HG03039 (cell line): ENCODE measurements at regions not wholly inside any gene's neighbourhood (a gene's known extent, or its start where the extent isn't known, plus 50 kb on each side); places are given as distances from the start of the nearest gene placed in this dataset.

Experiments used
- ATAC-seq: cut with Tn5 transposase; IDR thresholded peaks from one replicate; pipeline ENCODE4 v1.9.1; 2021; ENCODE audit warnings: mild to moderate bottlenecking, moderate library complexity; ENCODE audit not compliant: unreplicated experiment

GRCh38 chr7:131117439-131117838 is 210.2 kb upstream of the MKLN1 start:
- ATAC-seq: no peak

- no peak for ATAC-seq
Measured at GRCh38 chr7:131119381-131119780, 208.3 kb upstream of the MKLN1 start.

- ATAC-seq: no peak
Measured at GRCh38 chr7:131122394-131122793, 205.3 kb upstream of the MKLN1 start.

- ATAC-seq: peak; percentile 93
Measured at GRCh38 chr7:131124001-131124629, 203.6 kb upstream of the MKLN1 start.

- ATAC-seq: no peak
Measured at GRCh38 chr7:131124867-131125266, 202.8 kb upstream of the MKLN1 start.

- ATAC-seq: no peak
Measured at GRCh38 chr7:131130324-131130723, 197.4 kb upstream of the MKLN1 start.

- no peak for ATAC-seq
Measured at GRCh38 chr7:131131012-131131745, 196.5 kb upstream of the MKLN1 start.

- ATAC-seq: no peak
Measured at GRCh38 chr7:131131746-131132431, 195.8 kb upstream of the MKLN1 start.

- no peak for ATAC-seq
Measured at GRCh38 chr7:131139462-131139861, 188.2 kb upstream of the MKLN1 start.

GRCh38 chr7:131141443-131141967 is 186.2 kb upstream of the MKLN1 start:
- ATAC-seq: no peak

GRCh38 chr7:131143869-131144268 is 183.8 kb upstream of the MKLN1 start:
- ATAC-seq: no peak

- ATAC-seq: no peak
Measured at GRCh38 chr7:131145026-131145425, 182.7 kb upstream of the MKLN1 start.

GRCh38 chr7:131145770-131146169 is 181.9 kb upstream of the MKLN1 start:
- no peak for ATAC-seq

GRCh38 chr7:131147604-131148003 is 180.1 kb upstream of the MKLN1 start:
- ATAC-seq: no peak

GRCh38 chr7:131148258-131148657 is 179.4 kb upstream of the MKLN1 start:
- no peak for ATAC-seq

GRCh38 chr7:131148708-131149428 is 178.8 kb upstream of the MKLN1 start:
- ATAC-seq: no peak

GRCh38 chr7:131149429-131149773 is 178.3 kb upstream of the MKLN1 start:
- no peak for ATAC-seq

- ATAC-seq: no peak
Measured at GRCh38 chr7:131149840-131150239, 177.8 kb upstream of the MKLN1 start.

GRCh38 chr7:131151034-131151433 is 176.6 kb upstream of the MKLN1 start:
- ATAC-seq: no peak

- ATAC-seq: no peak
Measured at GRCh38 chr7:131152766-131153165, 174.9 kb upstream of the MKLN1 start.

GRCh38 chr7:131154380-131154779 is 173.3 kb upstream of the MKLN1 start:
- ATAC-seq: no peak
